Muscle layer of colon (tissue), 2 donors: ENCODE measurements at regions not wholly inside any gene's neighbourhood (a gene's known extent, or its start where the extent isn't known, plus 50 kb on each side); places are given as distances from the start of the nearest gene placed in this dataset.

ENCODE experiments used
- H3K27ac ChIP-seq: one replicate; pipeline ENCODE4 v1.7.0; 2013; ENCODE audit warnings: low read depth, mild to moderate bottlenecking, low read length, moderate library complexity
- H3K27me3 ChIP-seq, 2 donors: one replicate each; pipeline ENCODE4 v1.7.0; 2013; ENCODE audit warnings: low read length in 2 of 2, mild to moderate bottlenecking in 2 of 2; ENCODE audit not compliant: insufficient read depth in 2 of 2, control insufficient read depth in 1 of 2
- H3K36me3 ChIP-seq: one replicate; pipeline ENCODE4 v1.7.0; 2013; ENCODE audit warnings: mild to moderate bottlenecking, low read length; ENCODE audit not compliant: insufficient read depth
- H3K4me1 ChIP-seq: one replicate; pipeline ENCODE4 v1.7.0; 2013; ENCODE audit warnings: mild to moderate bottlenecking, low read length; ENCODE audit not compliant: insufficient read depth
- H3K4me3 ChIP-seq, 2 donors: one replicate each; pipeline ENCODE4 v1.7.0; 2013; ENCODE audit warnings: low read length in 2 of 2, low read depth in 1 of 2, mild to moderate bottlenecking in 1 of 2, moderate library complexity in 1 of 2
- H3K9ac ChIP-seq: one replicate; pipeline ENCODE4 v1.7.0; 2013; ENCODE audit warnings: low read length
- H3K9me3 ChIP-seq: one replicate; pipeline ENCODE4 v1.7.0; 2013; ENCODE audit warnings: mild to moderate bottlenecking, low read length
- donor health status: abdominal sarcoma.
- donor health status: Adenocarcinoma of cecum.

GRCh38 chr5:77948476-77948875 is 172.3 kb upstream of the TBCA start:
- no peaks in the 10 kb centered on the region for H3K36me3 ChIP-seq
- H3K27ac ChIP-seq = no peak overlapping the region
- H3K27me3 ChIP-seq = no peaks in the 10 kb centered on the region
- H3K4me1 ChIP-seq = no peaks in the 10 kb centered on the region
- no peak overlapping the region for H3K4me3 ChIP-seq
- H3K9ac ChIP-seq = no peak overlapping the region
- H3K9me3 ChIP-seq = no peaks in the 10 kb centered on the region

- H3K9ac ChIP-seq = no peak overlapping the region
- H3K27me3 ChIP-seq = no peaks in the 10 kb centered on the region
- H3K36me3 ChIP-seq = no peaks in the 10 kb centered on the region
- H3K9me3 ChIP-seq = no peaks in the 10 kb centered on the region
- no peak overlapping the region for H3K27ac ChIP-seq
- H3K4me3 ChIP-seq = no peak overlapping the region
- H3K4me1 ChIP-seq = no peaks in the 10 kb centered on the region
Observed at GRCh38 chr5:77947041-77947428, 170.9 kb upstream of the TBCA start.

- H3K9ac ChIP-seq = no peak overlapping the region
- no peak overlapping the region for H3K27ac ChIP-seq
- H3K9me3 ChIP-seq = no peaks in the 10 kb centered on the region
- H3K4me1 ChIP-seq = no peaks in the 10 kb centered on the region
- H3K27me3 ChIP-seq = no peaks in the 10 kb centered on the region
- H3K36me3 ChIP-seq = no peaks in the 10 kb centered on the region
- no peak overlapping the region for H3K4me3 ChIP-seq
Observed at GRCh38 chr5:77946381-77947040, 170.4 kb upstream of the TBCA start.

GRCh38 chr5:77945874-77946273 is 169.7 kb upstream of the TBCA start:
- H3K36me3 ChIP-seq = no peaks in the 10 kb centered on the region
- no peak overlapping the region for H3K4me3 ChIP-seq
- H3K27me3 ChIP-seq = no peaks in the 10 kb centered on the region
- H3K27ac ChIP-seq = no peak overlapping the region
- H3K9ac ChIP-seq = no peak overlapping the region
- no peaks in the 10 kb centered on the region for H3K4me1 ChIP-seq
- H3K9me3 ChIP-seq = no peaks in the 10 kb centered on the region

GRCh38 chr5:77944757-77945340 is 168.7 kb upstream of the TBCA start:
- Histone ChIP-seq H3K4me1 (no peaks in the 10 kb centered on the region), H3K27ac (no peak overlapping the region), H3K27me3 (no peaks in the 10 kb centered on the region), H3K9ac (no peak overlapping the region), H3K36me3 (no peaks in the 10 kb centered on the region), H3K4me3 (no peak overlapping the region), H3K9me3 (no peaks in the 10 kb centered on the region)

GRCh38 chr5:77943851-77944250 is 167.7 kb upstream of the TBCA start:
- Histone ChIP-seq H3K27ac (no peak overlapping the region), H3K9me3 (no peaks in the 10 kb centered on the region), H3K36me3 (no peaks in the 10 kb centered on the region), H3K4me1 (no peaks in the 10 kb centered on the region), H3K4me3 (no peak overlapping the region), H3K9ac (no peak overlapping the region), H3K27me3 (no peaks in the 10 kb centered on the region)

- Histone ChIP-seq H3K9ac (no peak overlapping the region), H3K9me3 (no peaks in the 10 kb centered on the region), H3K4me3 (no peak overlapping the region), H3K27me3 (no peaks in the 10 kb centered on the region), H3K4me1 (no peaks in the 10 kb centered on the region), H3K27ac (no peak overlapping the region), H3K36me3 (no peaks in the 10 kb centered on the region)
Observed at GRCh38 chr5:77942578-77943239, 166.6 kb upstream of the TBCA start.

- no peaks in the 10 kb centered on the region for H3K36me3 ChIP-seq
- H3K27me3 ChIP-seq = no peaks in the 10 kb centered on the region
- no peak overlapping the region for H3K9ac ChIP-seq
- no peaks in the 10 kb centered on the region for H3K9me3 ChIP-seq
- no peak overlapping the region for H3K27ac ChIP-seq
- no peak overlapping the region for H3K4me3 ChIP-seq
- H3K4me1 ChIP-seq = no peaks in the 10 kb centered on the region
Observed at GRCh38 chr5:77937015-77937908, 161.1 kb upstream of the TBCA start.

GRCh38 chr5:77936365-77936693 is 160.2 kb upstream of the TBCA start:
- H3K4me3 ChIP-seq = no peak overlapping the region
- H3K4me1 ChIP-seq = no peaks in the 10 kb centered on the region
- H3K9ac ChIP-seq = no peak overlapping the region
- H3K27me3 ChIP-seq = no peaks in the 10 kb centered on the region
- no peak overlapping the region for H3K27ac ChIP-seq
- H3K9me3 ChIP-seq = no peaks in the 10 kb centered on the region
- H3K36me3 ChIP-seq = no peaks in the 10 kb centered on the region

GRCh38 chr5:77935506-77936364 is 159.6 kb upstream of the TBCA start:
- Histone ChIP-seq H3K27ac (no peak overlapping the region), H3K9me3 (no peaks in the 10 kb centered on the region), H3K9ac (no peak overlapping the region), H3K36me3 (no peaks in the 10 kb centered on the region), H3K4me1 (no peaks in the 10 kb centered on the region), H3K4me3 (no peak overlapping the region), H3K27me3 (no peaks in the 10 kb centered on the region)
